ENCODE measurements at regions not wholly inside any gene's neighbourhood (a gene's known extent, or its start where the extent isn't known, plus 50 kb on each side); places are given as distances from the start of the nearest gene placed in this dataset.

DNA sequence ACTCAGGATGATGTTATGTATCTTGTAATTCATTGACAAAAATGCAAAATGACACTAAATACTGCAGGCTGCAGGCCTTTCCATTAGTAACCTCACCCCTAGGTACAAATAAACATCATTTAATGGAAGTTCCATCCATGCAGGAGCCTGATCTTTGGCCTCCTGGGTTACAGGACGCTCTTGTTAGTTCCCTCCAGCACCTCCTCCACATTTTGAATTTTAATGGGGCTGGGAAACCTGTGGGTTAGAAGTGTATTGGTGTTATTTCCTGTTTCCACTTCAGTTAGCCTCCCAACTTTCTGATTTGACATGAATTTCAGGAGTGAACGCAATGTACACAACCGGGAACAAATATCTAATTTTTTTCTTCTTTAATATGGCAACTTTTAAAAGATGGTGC lies 237.1 kb upstream of the ARGLU1 start:
- no peak for TF ChIP-seq CTCF (conservative IDR thresholded peaks at IDR 0.05; ENCODE audit: low read length)
- TF ChIP-seq EZH2phosphoT487 (IDR thresholded peaks at IDR 0.05; ENCODE audit: borderline replicate concordance): no peak
